Anterior cingulate cortex (tissue), 58 donors: ENCODE measurements at regions not wholly inside any gene's neighbourhood (a gene's known extent, or its start where the extent isn't known, plus 50 kb on each side); places are given as distances from the start of the nearest gene placed in this dataset.
"Not testable (repeated sequence)": the region's sequence is repeated elsewhere in the genome, so short reads cannot be mapped to it uniquely, and the experiment has no call there.

Experiments
- DNase-seq, 58 donors: peaks; one replicate each; lab custom pipeline; 2025; lab: John Stamatoyannopoulos, UW

DNA sequence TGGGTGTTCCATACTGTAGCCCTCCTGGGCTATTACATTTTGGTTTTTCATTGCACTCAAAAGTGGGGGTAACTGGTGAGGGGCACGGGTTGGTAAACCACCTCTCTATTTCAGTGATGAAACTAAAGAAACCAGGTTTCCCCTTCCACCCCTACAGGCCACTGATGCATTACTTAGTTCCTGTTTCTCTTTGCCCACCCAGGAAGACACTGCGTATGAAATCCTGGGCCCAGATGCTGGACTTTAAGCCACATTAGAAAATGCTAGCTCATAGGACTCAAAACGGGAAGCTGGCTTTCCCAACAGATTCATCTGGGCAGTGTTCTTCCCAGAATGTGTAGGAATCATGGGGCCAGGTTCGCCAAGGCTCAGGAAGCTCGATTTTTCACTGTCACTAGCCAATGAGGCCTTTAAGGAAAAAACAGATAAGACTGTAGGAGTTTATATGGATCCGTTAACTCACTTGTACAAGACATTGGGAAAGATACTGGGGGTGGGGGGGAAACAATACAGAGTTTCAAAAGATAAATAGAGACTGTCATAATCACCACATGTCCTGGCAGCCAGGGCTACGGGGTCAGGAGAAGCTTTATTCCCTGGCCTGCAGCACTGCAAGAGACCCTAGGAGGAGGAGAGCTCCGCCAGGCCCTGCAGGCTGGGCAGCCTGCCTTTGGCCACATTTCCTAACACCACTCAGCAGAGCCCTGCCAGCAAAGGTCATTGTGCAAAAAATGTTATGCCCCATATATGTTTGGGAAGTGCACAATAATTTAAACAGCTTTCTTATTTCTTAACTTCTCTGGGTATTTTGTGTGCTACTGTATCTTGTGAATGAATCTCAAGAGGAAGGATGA lies 228.5 kb upstream of the PLGLB2 start:
- not testable (repeated sequence) for DNase-seq

DNA sequence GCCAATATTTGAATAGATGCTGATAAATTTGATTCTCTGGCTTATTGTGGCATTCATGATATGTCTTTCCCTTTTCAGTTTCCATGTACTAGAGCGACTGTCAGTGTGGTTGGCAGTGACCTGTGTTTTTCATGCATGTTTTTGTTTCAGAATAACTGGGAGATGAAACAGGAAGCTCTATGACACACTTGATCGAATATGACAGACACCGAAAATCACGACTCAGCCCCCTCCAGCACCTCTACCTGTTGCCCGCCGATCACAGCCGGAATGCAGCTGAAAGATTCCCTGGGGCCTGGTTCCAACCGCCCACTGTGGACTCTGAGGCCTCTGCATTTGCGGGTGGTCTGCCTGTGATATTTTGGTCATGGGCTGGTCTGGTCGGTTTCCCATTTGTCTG lies 226.8 kb upstream of the PLGLB2 start:
- not testable (repeated sequence) for DNase-seq

DNA sequence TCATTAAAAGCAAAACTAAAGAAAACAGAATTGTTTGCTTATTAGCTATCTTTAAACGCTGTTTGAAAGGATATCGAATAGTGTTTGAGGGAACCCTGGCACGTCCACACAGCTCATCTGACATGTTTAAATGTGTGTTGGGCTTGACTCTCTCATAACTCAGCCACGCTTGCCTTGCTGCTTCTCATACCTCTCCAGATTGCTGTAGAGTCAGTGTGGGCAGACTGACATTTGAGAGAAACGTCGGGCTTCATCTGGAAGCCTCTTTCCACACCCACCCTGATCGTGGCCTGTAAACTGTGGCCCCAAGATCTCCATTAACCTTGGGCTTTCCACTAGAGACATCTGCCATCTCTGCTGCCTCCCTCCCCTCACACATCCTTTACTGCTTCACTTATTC lies 226.4 kb upstream of the PLGLB2 start:
- DNase-seq, result not testable (repeated sequence)

DNA sequence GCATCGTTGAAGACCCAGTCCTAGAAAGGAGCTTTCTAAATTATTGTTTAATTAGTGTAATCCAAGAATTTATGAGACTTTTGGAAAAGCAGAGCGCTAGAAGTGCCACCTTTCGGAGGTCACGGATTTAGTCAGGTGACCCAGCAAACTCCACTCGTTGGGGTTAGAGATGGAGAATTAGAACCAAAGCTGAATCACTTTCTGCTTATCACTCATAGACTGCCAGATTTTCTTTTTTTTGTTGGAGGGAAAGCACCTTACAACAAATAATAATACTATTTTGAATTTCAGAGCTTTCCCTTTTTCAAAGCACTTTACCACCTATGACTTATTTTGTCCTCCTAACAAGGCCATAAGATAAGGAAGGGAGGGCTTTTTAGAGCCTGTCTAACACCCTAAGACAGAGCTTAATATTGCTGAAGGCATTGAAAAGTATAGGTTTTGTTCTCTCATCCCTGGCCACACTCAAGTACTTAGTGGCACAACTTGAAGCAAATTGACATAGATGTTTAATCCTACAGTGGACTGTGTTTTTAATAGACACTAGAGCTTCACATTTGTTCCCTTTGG lies 223.2 kb upstream of the PLGLB2 start:
- DNase-seq, result not testable (repeated sequence)

DNA sequence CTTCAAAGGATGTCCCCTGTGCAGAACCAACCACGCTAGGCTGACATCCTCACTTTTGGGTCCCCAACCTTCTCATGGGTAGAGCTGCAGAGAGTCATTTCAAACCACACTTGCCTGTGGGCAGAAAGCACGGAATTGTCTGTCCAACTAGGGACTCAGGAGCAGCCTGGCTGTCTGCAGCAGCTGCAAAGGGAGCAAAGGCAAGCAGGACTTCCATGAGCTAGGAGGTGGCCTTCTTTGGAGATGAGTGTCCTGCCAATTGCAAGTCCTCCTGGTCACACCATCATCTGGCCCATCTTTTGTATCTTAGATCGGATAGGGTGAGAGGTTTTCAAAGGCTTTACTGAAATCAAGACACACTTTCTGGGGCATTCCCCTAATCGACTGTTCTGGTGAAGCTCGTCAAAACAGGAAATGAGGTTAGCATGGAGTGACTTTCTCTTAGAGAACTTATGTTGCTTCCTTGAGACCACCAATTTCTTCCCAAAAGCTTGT lies 222.3 kb upstream of the PLGLB2 start:
- not testable (repeated sequence) for DNase-seq

DNA sequence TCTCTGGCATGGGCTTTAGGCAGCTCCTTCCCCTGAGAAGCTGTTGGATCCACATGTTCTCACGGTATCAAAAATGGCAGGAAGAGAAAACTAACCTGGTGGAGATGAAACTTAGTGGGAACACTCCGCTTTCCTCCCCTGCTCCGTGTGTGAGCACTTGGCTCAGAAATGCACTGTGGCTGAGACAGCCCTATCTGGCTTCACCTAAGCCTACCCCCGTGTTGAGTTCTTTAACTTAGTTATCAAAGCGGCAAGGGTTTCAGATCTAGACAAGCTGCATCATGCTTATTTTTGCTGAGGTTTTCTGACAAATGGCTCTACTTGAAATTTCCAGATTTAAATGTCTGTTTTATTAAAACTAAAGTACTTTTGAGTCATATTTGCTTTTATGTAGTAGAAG lies 221.6 kb upstream of the PLGLB2 start:
- not testable (repeated sequence) for DNase-seq

DNA sequence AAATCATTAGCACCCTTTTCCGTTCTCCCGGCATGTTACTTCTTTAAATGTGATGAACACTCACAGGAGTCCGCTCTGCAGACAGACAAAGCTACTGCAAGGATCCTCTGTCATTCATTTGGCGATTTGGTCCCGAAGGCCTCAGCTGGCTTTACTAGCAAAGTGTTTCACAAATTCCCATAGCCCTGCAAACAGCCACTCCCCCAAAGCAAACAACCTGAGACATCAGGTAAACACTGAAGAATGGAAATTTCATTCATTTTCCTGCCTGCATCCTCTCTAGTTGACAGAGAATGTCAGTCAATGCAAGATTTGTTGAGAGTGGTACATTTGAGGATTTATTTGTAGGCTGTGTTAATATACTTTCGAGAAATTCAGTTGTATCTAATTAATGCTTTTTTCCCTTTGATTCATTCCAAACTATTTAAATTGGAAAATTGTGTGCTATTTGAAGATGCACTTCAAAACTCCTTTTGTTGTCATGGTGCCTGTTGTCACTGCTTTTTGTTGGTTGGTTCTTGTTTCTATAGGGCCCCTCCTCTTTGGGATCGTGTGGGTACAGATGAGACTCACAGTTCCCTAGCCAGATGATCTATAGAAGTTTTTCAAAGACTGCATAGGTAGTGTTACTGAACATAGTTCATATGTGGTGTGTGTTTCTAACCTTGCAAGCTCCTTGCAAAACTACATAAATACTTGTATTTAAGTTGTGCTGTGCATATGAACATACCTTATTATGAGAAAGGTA lies 215.7 kb upstream of the PLGLB2 start:
- DNase-seq, result not testable (repeated sequence)

DNA sequence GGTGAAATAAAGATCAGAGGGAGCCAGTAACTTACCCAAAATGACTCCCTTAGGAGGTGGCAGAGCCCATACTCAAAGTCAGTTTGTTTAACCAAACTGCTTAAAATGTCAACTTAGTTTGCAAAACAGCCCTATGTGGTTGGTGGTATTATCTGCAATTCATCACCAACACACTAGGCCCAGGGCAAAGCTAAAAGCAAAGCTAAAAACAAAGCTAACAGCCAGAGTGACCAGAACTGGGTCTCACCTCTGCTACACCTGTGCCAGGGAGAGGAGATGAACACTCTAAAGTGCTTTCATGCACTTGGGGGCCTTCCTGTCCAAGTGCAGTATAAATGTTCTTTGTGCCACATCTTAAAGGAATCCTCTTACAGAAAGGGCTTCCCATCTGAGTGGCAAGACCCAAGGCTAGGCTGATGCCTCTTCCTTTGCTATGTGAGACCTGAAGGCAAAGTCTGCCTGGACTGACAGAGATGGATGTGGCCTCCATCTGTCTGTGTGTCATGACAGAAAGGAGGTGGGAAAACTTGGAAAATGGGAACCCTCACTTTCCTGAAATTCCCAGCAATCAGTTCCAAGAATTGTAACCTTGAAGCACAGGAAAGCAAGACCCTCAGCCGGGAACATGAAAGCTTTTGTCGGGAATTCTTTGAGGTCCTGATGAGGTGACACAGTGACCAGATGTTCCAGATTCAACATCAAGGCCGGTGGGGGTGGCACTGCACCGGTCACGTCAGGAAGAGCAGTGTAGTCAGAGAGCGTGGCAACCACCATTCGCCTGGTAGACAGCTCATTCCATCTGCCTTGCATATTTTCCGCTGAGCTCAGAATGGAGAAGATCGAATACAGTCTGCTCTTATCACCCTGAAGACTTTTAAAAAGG lies 214.3 kb upstream of the PLGLB2 start:
- not testable (repeated sequence) for DNase-seq

DNA sequence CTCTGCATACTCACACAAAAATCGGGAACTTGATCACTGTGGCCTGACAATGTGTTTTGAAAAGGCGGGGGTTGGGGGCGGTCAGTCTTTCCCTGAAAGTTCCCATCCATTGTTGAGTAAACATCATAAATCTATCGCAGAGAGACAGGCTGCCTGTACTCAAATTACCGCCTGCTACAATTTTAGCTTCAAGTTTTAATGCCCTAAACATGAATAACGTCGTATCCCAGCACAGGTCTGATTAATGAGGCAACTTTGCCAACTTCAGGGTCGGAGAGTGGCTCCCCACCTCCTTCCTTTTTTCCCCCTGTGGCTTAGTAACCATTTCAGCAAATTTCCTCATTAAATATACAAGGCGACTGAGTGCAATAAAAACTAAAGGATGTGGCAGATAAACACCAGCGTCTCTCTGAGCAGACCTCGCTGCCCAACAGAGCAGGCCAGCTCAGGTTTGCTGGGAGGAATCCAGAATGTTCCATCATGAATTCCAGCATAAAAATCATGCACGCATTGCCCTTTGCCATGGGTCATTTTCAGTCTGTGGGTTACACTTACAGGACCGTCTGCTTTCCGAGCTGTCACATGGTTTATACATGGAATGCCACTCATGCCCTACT lies 213.5 kb upstream of the PLGLB2 start:
- not testable (repeated sequence) for DNase-seq

DNA sequence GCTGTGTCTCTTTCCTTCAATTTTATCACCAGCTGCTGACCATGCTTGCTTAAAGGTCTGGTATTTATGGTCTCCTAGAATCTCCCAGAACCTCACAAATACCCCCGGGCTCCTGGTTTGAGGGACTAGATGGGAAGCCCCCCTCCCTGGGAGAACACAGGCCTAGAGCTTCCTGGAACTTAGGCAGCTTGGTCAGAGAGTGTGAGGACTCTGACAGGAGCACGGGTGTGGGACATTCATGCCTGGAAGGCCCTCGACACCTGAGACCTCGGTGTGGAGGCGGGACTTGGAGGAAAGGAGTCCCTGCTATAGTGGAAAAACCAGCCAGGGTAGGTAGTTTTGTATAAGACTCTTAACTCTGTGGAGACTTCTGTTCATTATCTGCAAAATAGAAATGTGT lies 211.5 kb upstream of the PLGLB2 start:
- DNase-seq, result not testable (repeated sequence)

DNA sequence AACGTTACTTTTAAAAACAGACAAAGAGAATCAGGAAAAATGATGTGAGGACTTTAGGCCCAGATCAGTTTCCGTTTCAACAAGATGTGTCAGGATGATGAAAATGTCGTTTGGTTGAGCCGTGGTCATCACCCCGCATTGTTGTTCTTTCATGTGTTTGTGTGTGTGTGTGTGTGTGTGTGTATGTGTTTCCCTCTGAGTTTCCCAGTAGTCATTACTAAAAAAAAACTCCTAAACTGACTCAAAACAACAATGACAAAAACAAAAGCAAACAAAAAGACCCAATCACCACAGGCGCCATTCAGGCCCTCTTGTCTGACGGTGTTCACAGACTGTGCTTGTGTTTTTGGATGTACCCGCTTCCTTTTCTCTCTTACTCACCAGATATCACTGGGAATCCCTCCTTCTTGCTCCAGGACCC lies 210.6 kb upstream of the PLGLB2 start:
- DNase-seq, result not testable (repeated sequence)

DNA sequence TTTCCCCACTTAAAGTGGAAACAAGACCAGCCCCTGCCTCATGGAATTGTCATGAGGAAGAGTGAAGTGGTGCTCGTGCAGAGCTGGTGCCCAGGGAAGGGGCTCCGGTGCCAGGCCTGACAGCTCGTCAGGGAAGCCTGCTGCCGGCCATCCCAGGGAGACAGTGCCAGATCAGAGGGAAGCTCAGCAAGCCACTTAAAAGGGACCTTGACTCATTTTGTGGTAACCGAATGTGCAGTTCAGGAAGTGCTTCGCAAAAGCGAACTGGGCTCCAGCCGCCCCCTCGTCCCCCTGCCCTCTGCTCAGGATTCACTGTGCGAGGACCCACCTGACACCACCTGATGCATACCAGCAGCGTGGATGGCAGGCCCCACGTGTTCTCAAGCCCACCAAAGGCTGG lies 209.6 kb upstream of the PLGLB2 start:
- DNase-seq, result not testable (repeated sequence)

DNA sequence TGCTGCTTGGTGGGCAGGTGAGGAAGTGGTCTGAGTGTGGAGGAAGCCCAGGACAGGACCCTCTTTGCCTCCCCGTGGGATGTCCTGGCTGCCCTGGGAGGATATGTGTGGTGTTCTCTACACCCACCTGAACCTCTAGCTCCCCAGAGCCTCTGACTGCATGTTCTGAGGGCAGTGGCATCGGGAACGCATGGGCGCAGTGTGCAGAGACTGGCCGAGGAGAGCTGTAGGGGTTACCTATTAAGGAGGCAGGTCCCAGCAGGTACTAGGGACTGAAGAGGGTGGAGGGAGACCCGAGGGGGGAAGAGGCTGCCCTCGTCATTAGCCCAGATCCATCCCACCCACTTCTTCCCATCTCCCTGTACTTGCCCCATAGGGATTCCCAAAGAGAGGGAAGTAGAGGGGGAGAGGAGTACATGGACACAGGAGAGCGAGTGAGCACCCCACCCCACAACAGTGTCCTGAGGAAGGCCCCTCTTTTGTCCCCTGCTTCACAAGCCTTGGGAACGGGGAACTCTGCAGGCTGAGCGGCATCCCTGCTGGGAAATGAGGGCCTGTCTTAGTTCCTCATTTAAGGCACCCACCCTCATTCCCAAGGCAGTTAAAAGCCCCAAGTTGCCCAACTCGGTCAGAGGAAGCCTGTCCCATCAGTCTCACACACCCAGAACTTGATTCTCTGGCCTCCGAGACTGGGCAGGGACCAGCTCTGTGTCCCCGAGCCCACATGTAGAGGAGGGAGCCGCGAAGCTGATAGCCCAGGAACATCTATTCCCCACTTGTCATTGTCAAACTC lies 208.5 kb upstream of the PLGLB2 start:
- not testable (repeated sequence) for DNase-seq

DNA sequence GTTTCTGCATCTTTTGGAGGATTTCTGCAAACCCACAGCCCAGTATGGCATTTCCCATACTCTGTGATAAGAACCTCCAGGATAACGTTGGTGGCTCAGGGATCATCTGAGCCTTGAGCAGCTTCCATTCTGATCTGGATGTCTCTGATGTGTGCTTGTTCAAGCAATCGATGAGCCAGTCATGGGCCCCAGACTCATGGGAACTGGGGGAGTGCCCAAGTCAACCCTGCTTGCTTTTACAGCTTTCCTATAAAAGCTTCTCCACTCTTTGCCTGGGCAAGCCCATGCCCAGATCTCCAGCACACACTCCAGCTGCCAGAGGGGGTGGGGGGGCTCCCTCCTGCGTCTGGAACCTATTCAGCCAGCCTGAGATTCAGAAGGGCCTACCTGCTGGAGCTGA lies 207.6 kb upstream of the PLGLB2 start:
- not testable (repeated sequence) for DNase-seq

DNA sequence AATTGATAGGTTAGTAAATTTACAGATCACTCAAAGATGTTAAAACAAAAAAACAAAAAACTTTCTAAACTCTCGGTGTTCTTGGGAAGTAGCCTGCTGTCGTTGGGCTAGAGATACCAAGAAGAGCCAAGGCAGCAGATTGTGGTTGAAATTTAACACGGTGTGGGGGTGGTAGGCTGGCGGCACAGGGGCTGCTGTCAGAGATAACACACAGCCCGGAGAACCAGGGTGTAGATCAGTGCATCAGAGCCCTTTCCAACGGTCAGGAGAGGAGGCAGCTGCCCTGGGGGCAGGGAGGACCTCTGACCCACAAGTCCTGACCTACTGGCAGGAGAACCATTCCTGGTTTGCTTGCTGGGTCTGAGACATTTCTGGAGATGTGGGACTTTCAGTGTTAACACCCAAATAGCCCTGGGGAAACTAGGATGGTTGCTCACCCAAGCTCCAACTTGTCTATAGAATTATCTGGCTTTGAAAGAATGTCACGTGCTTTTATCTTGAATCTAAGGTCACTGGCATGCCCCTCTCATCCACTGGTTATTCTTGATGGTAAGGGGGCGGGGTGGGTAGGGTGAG lies 205.2 kb upstream of the PLGLB2 start:
- not testable (repeated sequence) for DNase-seq

DNA sequence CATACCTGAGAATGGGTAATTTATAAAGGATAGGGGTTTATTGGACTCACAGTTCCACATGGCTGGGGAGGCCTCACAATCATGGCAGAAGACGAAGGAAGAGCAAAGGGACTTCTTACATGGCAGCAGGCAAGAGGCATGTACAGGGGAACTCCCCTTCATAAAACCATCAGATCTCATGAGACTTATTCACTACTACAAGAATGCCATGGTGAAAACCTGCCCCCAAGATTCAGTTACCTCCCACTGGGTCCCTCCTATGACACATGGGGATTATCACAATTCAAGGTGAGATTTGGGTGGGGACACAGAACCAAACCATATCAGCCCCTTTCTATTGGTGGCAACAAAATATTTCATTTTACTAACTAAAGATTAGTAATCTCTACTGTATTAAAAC lies 204.1 kb upstream of the PLGLB2 start:
- not testable (repeated sequence) for DNase-seq

DNA sequence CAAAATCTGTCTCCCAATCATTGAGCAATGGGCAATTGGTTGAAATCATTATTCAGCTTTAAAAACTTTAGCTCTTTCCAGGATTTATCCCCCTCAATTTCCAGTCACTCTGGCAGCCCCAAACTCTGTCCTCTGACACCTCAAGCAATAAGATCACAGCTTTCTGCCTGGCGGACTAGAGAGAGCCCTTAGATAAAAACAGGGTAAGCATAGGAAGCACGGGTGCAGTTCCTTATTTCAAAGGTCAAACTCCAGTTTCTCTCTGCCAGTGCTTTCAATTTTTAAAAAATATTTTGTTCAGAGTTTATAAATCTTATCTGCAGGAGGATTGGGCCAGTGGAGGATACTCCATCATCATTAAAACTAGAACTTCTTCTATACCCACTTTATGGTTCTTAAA lies 200.8 kb upstream of the PLGLB2 start:
- not testable (repeated sequence) for DNase-seq

DNA sequence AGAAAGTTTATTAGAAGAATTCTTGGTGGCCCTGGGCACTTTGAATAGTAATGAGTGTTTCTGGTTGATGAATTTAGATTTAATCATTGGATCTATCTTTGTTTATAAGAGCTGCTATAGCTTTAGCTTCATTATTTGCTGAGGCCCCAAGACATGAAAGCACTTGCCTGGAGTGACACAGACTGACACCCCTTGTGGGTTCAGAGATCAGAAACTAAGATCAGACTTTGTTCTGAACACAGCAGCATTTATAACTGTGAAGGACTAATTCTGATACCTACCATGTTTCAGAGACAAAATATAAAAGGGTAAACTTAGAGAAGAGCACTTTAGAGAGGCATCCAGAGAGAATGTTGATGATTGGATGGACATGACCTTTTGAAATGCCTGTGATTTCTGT lies 199.9 kb upstream of the PLGLB2 start:
- DNase-seq, result not testable (repeated sequence)
